ENCODE measurements at regions not wholly inside any gene's neighbourhood (a gene's known extent, or its start where the extent isn't known, plus 50 kb on each side); places are given as distances from the start of the nearest gene placed in this dataset.

DNA sequence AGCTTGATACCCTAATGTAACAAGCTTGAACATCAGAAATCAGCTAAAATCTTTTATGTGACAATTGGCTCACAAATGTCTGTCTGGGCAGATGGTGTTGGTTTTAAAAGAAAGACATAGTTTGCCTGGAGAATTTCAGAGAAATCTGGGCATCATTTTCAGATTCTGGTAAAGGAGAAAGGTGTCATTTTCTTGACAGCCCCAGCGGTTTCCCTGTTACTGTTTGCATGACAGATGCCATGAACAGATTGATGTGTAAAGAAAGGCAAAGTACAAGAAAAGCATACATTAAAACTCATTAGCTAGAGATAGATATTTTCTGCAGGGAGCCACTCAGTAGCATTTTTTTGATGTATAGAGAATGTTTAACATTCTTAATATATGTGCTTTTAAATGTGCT lies 987.9 kb downstream of the OLFM4 start:
- TF ChIP-seq, protein P1, sequence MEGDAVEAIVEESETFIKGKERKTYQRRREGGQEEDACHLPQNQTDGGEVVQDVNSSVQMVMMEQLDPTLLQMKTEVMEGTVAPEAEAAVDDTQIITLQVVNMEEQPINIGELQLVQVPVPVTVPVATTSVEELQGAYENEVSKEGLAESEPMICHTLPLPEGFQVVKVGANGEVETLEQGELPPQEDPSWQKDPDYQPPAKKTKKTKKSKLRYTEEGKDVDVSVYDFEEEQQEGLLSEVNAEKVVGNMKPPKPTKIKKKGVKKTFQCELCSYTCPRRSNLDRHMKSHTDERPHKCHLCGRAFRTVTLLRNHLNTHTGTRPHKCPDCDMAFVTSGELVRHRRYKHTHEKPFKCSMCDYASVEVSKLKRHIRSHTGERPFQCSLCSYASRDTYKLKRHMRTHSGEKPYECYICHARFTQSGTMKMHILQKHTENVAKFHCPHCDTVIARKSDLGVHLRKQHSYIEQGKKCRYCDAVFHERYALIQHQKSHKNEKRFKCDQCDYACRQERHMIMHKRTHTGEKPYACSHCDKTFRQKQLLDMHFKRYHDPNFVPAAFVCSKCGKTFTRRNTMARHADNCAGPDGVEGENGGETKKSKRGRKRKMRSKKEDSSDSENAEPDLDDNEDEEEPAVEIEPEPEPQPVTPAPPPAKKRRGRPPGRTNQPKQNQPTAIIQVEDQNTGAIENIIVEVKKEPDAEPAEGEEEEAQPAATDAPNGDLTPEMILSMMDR (IDR thresholded peaks at IDR 0.05 in 8 of 11, conservative IDR thresholded peaks at IDR 0.05 in 3 of 11), result no peak
- TF ChIP-seq POLR2A (IDR thresholded peaks at IDR 0.05), result no peak
- TF ChIP-seq POLR2AphosphoS5 (IDR thresholded peaks at IDR 0.05), result no peak

Data from spleen (tissue), 7 donors.